Astrocyte (in vitro differentiated cells and primary cell): ENCODE measurements at regions not wholly inside any gene's neighbourhood (a gene's known extent, or its start where the extent isn't known, plus 50 kb on each side); places are given as distances from the start of the nearest gene placed in this dataset.

Experiments
- DNase-seq: peaks from one replicate; pipeline ENCODE4 v3.0.0-alpha.2; 2010; ENCODE audit warnings: low read depth
- FAIRE-seq: peaks from 2 replicates; lab custom pipeline; 2011; peaks lifted over from hg19 to GRCh38; lab: Jason Lieb, UNC
- H2AFZ ChIP-seq: 2 replicates; pipeline ENCODE4 v1.6.0; 2012; ENCODE audit warnings: low read depth, low read length, inconsistent platforms
- H3K27ac ChIP-seq: 2 replicates; pipeline ENCODE4 v1.5.1; 2011; ENCODE audit warnings: low read depth, low read length, inconsistent platforms
- H3K27me3 ChIP-seq: 2 replicates; pipeline ENCODE4 v1.6.0; 2011; ENCODE audit warnings: low read length, inconsistent platforms; ENCODE audit not compliant: insufficient read depth
- H3K36me3 ChIP-seq: 2 replicates; pipeline ENCODE4 v1.5.1; 2011; ENCODE audit warnings: low read length, inconsistent platforms; ENCODE audit not compliant: insufficient read depth
- H3K4me1 ChIP-seq: 2 replicates; pipeline ENCODE4 v1.5.1; 2011; ENCODE audit warnings: low read length, inconsistent platforms; ENCODE audit not compliant: insufficient read depth
- H3K4me2 ChIP-seq: 2 replicates; pipeline ENCODE4 v1.6.0; 2012; ENCODE audit warnings: low read length, inconsistent platforms
- H3K4me3 ChIP-seq: 2 replicates; pipeline ENCODE4 v1.5.1; 2011; ENCODE audit warnings: low read depth, mild to moderate bottlenecking, low read length, inconsistent platforms; ENCODE audit not compliant: insufficient read depth
- H3K79me2 ChIP-seq: 2 replicates; pipeline ENCODE4 v1.6.0; 2012; ENCODE audit warnings: mild to moderate bottlenecking, low read length, inconsistent platforms; ENCODE audit not compliant: insufficient read depth
- H3K9ac ChIP-seq: 2 replicates; pipeline ENCODE4 v1.6.0; 2012; ENCODE audit warnings: mild to moderate bottlenecking, low read length, inconsistent platforms
- H3K9me3 ChIP-seq: 2 replicates; pipeline ENCODE4 v1.5.1; 2012; ENCODE audit warnings: low read depth, mild to moderate bottlenecking, low read length, inconsistent platforms; ENCODE audit not compliant: insufficient read depth
- H4K20me1 ChIP-seq: 2 replicates; pipeline ENCODE4 v1.6.0; 2012; ENCODE audit warnings: low read length, inconsistent platforms; ENCODE audit not compliant: insufficient read depth
- H3K27ac Mint-ChIP-seq: one replicate; pipeline ENCODE4 v1.8.0; 2021; ENCODE audit warnings: mild to moderate bottlenecking, mixed read lengths; ENCODE audit not compliant: unreplicated experiment
- H3K27me3 Mint-ChIP-seq: one replicate; pipeline ENCODE4 v1.8.0; 2021; ENCODE audit warnings: low read depth, mixed read lengths; ENCODE audit not compliant: unreplicated experiment
- H3K36me3 Mint-ChIP-seq: one replicate; pipeline ENCODE4 v1.8.0; 2021; ENCODE audit warnings: low read depth, mixed read lengths; ENCODE audit not compliant: unreplicated experiment
- H3K4me1 Mint-ChIP-seq: one replicate; pipeline ENCODE4 v1.8.0; 2021; ENCODE audit warnings: low read depth, mixed read lengths; ENCODE audit not compliant: unreplicated experiment
- H3K4me3 Mint-ChIP-seq: one replicate; pipeline ENCODE4 v1.8.0; 2021; ENCODE audit warnings: mild to moderate bottlenecking, moderate library complexity, mixed read lengths; ENCODE audit not compliant: unreplicated experiment
- H3K9me3 Mint-ChIP-seq: one replicate; pipeline ENCODE4 v1.8.0; 2021; ENCODE audit warnings: mild to moderate bottlenecking, mixed read lengths; ENCODE audit not compliant: unreplicated experiment
- EZH2 ChIP-seq: IDR thresholded peaks from 2 replicates; pipeline ENCODE4 v1.6.1; 2012; ENCODE audit warnings: mild to moderate bottlenecking, low read length, inconsistent platforms; ENCODE audit not compliant: insufficient read depth
- TF ChIP-seq, protein P1 (sequence below): IDR thresholded peaks from 2 replicates; pipeline ENCODE4 v1.5.1; 2011; ENCODE audit warnings: low read depth, mild to moderate bottlenecking, inconsistent platforms, low read length, moderate library complexity; ENCODE audit not compliant: insufficient read depth

DNA sequence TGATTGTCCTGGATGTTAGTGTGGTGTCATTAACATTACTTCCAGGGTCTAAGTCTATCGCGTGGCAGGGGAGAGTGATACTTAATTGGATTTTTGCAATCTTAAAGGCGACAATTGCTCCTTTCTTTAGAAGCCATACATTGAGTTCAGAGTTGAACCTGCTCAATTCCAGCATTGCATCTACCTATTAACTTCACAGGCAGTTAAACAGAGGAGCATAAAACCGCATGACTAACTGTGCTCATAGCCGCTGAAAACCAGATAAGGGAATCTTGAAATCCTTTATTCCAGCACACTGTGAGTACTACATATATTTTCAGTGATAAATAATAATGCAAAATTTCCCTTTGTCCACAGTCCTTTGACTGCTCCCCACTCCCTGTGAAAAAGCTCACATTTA is 255.3 kb downstream of the STK31 start:
- Histone ChIP-seq H3K36me3 (no peaks in the 10 kb centered on the region), H3K9ac (no peak overlapping the region), H3K4me2 (no peak overlapping the region), H3K27ac (no peak overlapping the region), H4K20me1 (no peaks in the 10 kb centered on the region), H3K27me3 (no peaks in the 10 kb centered on the region), H3K79me2 (no peaks in the 10 kb centered on the region), H3K4me1 (no peaks in the 10 kb centered on the region), H3K4me3 (no peak overlapping the region), H3K9me3 (no peaks in the 10 kb centered on the region), H2AFZ (no peak overlapping the region)
- FAIRE-seq (no peak), DNase-seq (no peak)
- no peaks in the 10 kb centered on the region for H3K36me3 Mint-ChIP-seq
- TF ChIP-seq, protein P1, sequence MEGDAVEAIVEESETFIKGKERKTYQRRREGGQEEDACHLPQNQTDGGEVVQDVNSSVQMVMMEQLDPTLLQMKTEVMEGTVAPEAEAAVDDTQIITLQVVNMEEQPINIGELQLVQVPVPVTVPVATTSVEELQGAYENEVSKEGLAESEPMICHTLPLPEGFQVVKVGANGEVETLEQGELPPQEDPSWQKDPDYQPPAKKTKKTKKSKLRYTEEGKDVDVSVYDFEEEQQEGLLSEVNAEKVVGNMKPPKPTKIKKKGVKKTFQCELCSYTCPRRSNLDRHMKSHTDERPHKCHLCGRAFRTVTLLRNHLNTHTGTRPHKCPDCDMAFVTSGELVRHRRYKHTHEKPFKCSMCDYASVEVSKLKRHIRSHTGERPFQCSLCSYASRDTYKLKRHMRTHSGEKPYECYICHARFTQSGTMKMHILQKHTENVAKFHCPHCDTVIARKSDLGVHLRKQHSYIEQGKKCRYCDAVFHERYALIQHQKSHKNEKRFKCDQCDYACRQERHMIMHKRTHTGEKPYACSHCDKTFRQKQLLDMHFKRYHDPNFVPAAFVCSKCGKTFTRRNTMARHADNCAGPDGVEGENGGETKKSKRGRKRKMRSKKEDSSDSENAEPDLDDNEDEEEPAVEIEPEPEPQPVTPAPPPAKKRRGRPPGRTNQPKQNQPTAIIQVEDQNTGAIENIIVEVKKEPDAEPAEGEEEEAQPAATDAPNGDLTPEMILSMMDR: no peak
- no peak for TF ChIP-seq EZH2
- no peak overlapping the region for H3K27ac Mint-ChIP-seq
- H3K4me3 Mint-ChIP-seq: no peak overlapping the region
- peaks cover 2% of the 10 kb centered on the region for H3K9me3 Mint-ChIP-seq
- H3K27me3 Mint-ChIP-seq: peaks cover 7% of the 10 kb centered on the region
- no peaks in the 10 kb centered on the region for H3K4me1 Mint-ChIP-seq

DNA sequence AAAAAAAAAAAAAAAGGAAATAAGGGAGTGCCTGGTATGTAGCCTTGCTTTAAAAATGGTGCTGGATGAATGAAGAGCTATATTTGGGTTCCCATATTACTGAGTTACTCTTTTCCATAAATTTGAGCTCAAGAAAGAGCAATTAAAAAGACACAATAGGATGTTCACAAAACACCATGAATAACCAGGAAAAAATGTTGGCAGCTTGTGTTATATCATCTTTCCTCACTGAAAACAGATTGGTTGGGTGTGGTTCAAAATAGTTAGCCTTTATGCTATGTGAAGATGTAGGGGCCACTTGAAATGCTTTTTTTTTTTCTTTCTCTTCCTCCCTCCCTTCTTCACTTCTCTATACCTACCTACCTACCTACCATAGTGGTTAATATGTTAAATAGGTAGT is 256.9 kb downstream of the STK31 start:
- DNase-seq: no peak
- H3K4me1 ChIP-seq: no peaks in the 10 kb centered on the region

DNA sequence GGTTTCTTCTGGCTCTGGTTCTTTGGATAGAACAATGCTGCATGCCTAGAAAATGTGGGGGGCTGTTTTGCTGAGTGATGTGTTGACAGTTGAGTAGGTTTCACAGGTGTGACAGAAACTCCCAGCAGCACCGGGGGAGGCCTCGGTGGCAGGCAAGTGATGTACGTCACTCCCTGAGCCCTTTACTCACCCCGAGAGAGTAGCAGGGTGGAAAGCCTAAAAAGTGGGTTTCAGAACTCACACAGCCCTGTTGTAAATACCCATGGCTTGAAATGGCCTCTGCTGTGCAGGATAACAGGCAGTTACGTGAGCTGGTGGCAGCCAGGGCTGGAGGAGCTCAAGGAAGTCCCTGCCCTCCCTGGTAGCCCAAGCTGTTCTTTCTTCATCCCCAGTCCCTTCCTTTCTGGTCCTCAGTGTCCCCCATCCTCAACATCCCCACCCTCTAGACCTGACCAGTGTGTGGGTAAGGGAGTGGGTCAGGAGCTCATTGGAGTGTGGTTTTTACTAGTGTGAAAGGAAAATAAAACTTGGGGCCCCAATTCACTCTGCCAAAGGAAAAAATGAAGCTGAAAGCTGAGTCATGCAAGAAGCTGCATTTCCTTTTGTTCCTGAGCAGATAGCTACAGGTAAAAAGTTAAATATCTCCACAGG is 258.1 kb downstream of the STK31 start:
- no peak overlapping the region for H3K4me3 Mint-ChIP-seq
- DNase-seq (no peak), FAIRE-seq (no peak)
- no peaks in the 10 kb centered on the region for H3K79me2 ChIP-seq
- no peak overlapping the region for H3K9ac ChIP-seq
- H3K4me1 Mint-ChIP-seq: peaks cover 6% of the 10 kb centered on the region
- H4K20me1 ChIP-seq: no peaks in the 10 kb centered on the region
- H3K27me3 Mint-ChIP-seq: peaks cover 5% of the 10 kb centered on the region
- no peaks in the 10 kb centered on the region for H3K36me3 ChIP-seq
- no peak overlapping the region for H3K27ac Mint-ChIP-seq
- TF ChIP-seq, protein P1: no peak
- no peak for TF ChIP-seq EZH2
- no peak overlapping the region for H3K4me2 ChIP-seq
- no peak overlapping the region for H2AFZ ChIP-seq
- no peaks in the 10 kb centered on the region for H3K27me3 ChIP-seq
- no peak overlapping the region for H3K27ac ChIP-seq
- H3K9me3 Mint-ChIP-seq: peaks cover 2% of the 10 kb centered on the region
- H3K4me3 ChIP-seq: no peak overlapping the region
- no peaks in the 10 kb centered on the region for H3K36me3 Mint-ChIP-seq
- no peaks in the 10 kb centered on the region for H3K4me1 ChIP-seq
- no peaks in the 10 kb centered on the region for H3K9me3 ChIP-seq

More for the DNA sequence above, 256.9 kb downstream of the STK31 start:
- Mint-ChIP-seq H3K9me3 (peaks cover 2% of the 10 kb centered on the region), H3K36me3 (no peaks in the 10 kb centered on the region), H3K4me3 (no peak overlapping the region), H3K27ac (no peak overlapping the region), H3K4me1 (peaks cover 5% of the 10 kb centered on the region), H3K27me3 (peaks cover 5% of the 10 kb centered on the region)
- Histone ChIP-seq H3K4me2 (no peak overlapping the region), H3K36me3 (no peaks in the 10 kb centered on the region), H3K9me3 (no peaks in the 10 kb centered on the region), H2AFZ (no peak overlapping the region), H3K27ac (no peak overlapping the region), H3K4me3 (no peak overlapping the region), H3K79me2 (no peaks in the 10 kb centered on the region), H4K20me1 (no peaks in the 10 kb centered on the region), H3K9ac (no peak overlapping the region), H3K27me3 (no peaks in the 10 kb centered on the region)
- no peak for TF ChIP-seq EZH2
- TF ChIP-seq, protein P1: no peak
- FAIRE-seq: no peak
